NCI-H146 treated with DMSO at 0.1 percent for 48 hours (cell line): ENCODE measurements at regions not wholly inside any gene's neighbourhood (a gene's known extent, or its start where the extent isn't known, plus 50 kb on each side); places are given as distances from the start of the nearest gene placed in this dataset.
"Not testable (repeated sequence)": the region's sequence is repeated elsewhere in the genome, so short reads cannot be mapped to it uniquely, and the experiment has no call there.

Experiments used
- DNase-seq: peaks from one replicate; lab custom pipeline; 2025; ENCODE audit not compliant: unreplicated experiment; lab: John Stamatoyannopoulos, UW

GRCh38 chrX:115400960-115401359 lies 111.4 kb downstream of the LUZP4 start:
- DNase-seq: peak; percentile 5

- DNase-seq: no peak
Observed at GRCh38 chrX:115402299-115402698, 112.8 kb downstream of the LUZP4 start.

- no peak for DNase-seq
Observed at GRCh38 chrX:115408771-115409400, 119.4 kb downstream of the LUZP4 start.

GRCh38 chrX:115409551-115409950 lies 120.0 kb downstream of the LUZP4 start:
- DNase-seq: no peak

GRCh38 chrX:115410731-115411428 lies 121.4 kb downstream of the LUZP4 start:
- no peak for DNase-seq

GRCh38 chrX:115413246-115413878 lies 123.8 kb downstream of the LUZP4 start:
- no peak for DNase-seq

- DNase-seq: no peak
Observed at GRCh38 chrX:115419069-115419468, 129.6 kb downstream of the LUZP4 start.

- DNase-seq: no peak
Observed at GRCh38 chrX:115423086-115423485, 133.6 kb downstream of the LUZP4 start.

GRCh38 chrX:115425359-115425758 lies 135.6 kb upstream of the PLS3 start:
- no peak for DNase-seq

GRCh38 chrX:115427861-115428410 lies 133.0 kb upstream of the PLS3 start:
- DNase-seq: no peak

- DNase-seq: not testable (repeated sequence)
Observed at GRCh38 chrX:115434834-115435233, 126.1 kb upstream of the PLS3 start.

GRCh38 chrX:115437841-115438595 lies 123.0 kb upstream of the PLS3 start:
- no peak for DNase-seq

GRCh38 chrX:115448146-115448545 lies 112.8 kb upstream of the PLS3 start:
- DNase-seq: no peak

GRCh38 chrX:115449742-115450141 lies 111.2 kb upstream of the PLS3 start:
- DNase-seq: no peak

- no peak for DNase-seq
Observed at GRCh38 chrX:115452251-115452650, 108.7 kb upstream of the PLS3 start.

- DNase-seq: no peak
Observed at GRCh38 chrX:115459883-115460880, 100.8 kb upstream of the PLS3 start.

GRCh38 chrX:115462406-115462805 lies 98.6 kb upstream of the PLS3 start:
- no peak for DNase-seq

GRCh38 chrX:115467961-115468360 lies 93.0 kb upstream of the PLS3 start:
- DNase-seq: no peak

GRCh38 chrX:115472131-115472530 lies 88.8 kb upstream of the PLS3 start:
- no peak for DNase-seq

GRCh38 chrX:115486510-115486909 lies 74.5 kb upstream of the PLS3 start:
- DNase-seq: no peak
